Hepatocyte (in vitro differentiated cells): ENCODE measurements at regions not wholly inside any gene's neighbourhood (a gene's known extent, or its start where the extent isn't known, plus 50 kb on each side); places are given as distances from the start of the nearest gene placed in this dataset.

ENCODE experiments used
- DNase-seq: peaks from one replicate; pipeline ENCODE4 v3.0.0-alpha.2; 2016; ENCODE audit warnings: low spot score
- H2AFZ ChIP-seq: fragments of 200-600 bp; sonication (generic); 2 replicates; pipeline ENCODE4 v1.6.0; 2016; ENCODE audit warnings: antibody characterized with exemption, mild to moderate bottlenecking
- H3K27ac ChIP-seq: fragments of 200-600 bp; sonication (generic); 2 replicates; pipeline ENCODE4 v1.5.1; 2016; ENCODE audit warnings: mild to moderate bottlenecking
- H3K27me3 ChIP-seq: fragments of 200-600 bp; sonication (generic); 2 replicates; pipeline ENCODE4 v1.6.1; 2016
- H3K36me3 ChIP-seq: fragments of 200-600 bp; sonication (generic); replicated peaks from 2 replicates; pipeline ENCODE4 v1.5.1; 2016; ENCODE audit warnings: low read depth; ENCODE audit not compliant: insufficient read depth
- H3K4me1 ChIP-seq: fragments of 200-600 bp; sonication (generic); 2 replicates; pipeline ENCODE4 v1.5.1; 2016; ENCODE audit warnings: mild to moderate bottlenecking, moderate library complexity; ENCODE audit not compliant: insufficient read depth
- H3K4me2 ChIP-seq: fragments of 200-600 bp; sonication (generic); 2 replicates; pipeline ENCODE4 v1.6.0; 2016
- H3K4me3 ChIP-seq: fragments of 200-600 bp; sonication (generic); 2 replicates; pipeline ENCODE4 v1.5.1; 2016; ENCODE audit warnings: mild to moderate bottlenecking
- H3K79me2 ChIP-seq: fragments of 200-600 bp; sonication (generic); 2 replicates; pipeline ENCODE4 v1.6.0; 2017; ENCODE audit warnings: mild to moderate bottlenecking
- H3K9me2 ChIP-seq: fragments of 200-600 bp; sonication (generic); replicated peaks from 2 replicates; pipeline ENCODE4 v1.6.0; 2017; ENCODE audit warnings: mild to moderate bottlenecking; ENCODE audit not compliant: insufficient read depth
- H3K9me3 ChIP-seq: fragments of 200-600 bp; sonication (generic); 2 replicates; pipeline ENCODE4 v1.5.1; 2016; ENCODE audit warnings: low read depth, mild to moderate bottlenecking
- H4K20me1 ChIP-seq: fragments of 200-600 bp; sonication (generic); 2 replicates; pipeline ENCODE4 v1.6.0; 2016; ENCODE audit warnings: mild to moderate bottlenecking; ENCODE audit not compliant: insufficient read depth, poor library complexity, severe bottlenecking
- EZH2 ChIP-seq: fragments of 200-600 bp; sonication (generic); IDR thresholded peaks from 2 replicates; pipeline ENCODE4 v1.6.1; 2016; ENCODE audit warnings: antibody characterized with exemption, mild to moderate bottlenecking, borderline replicate concordance
- EZH2phosphoT487 ChIP-seq: fragments of 200-600 bp; sonication (generic); IDR thresholded peaks from one replicate; pipeline ENCODE4 v1.6.1; 2018; ENCODE audit warnings: antibody characterized with exemption, mild to moderate bottlenecking, low read depth, moderate library complexity; ENCODE audit not compliant: unreplicated experiment, severe bottlenecking
- WGBS: methylation state at CpG from one replicate; pipeline ENCODE4 v1.1.6; 2016; ENCODE audit warnings: low lambda C conversion rate; ENCODE audit errors: missing lambda C conversion rate; 5-methylcytosine and 5-hydroxymethylcytosine counted together
- TF ChIP-seq, protein P1 (sequence below): fragments of 200-600 bp; sonication (generic); IDR thresholded peaks from 2 replicates; pipeline ENCODE4 v1.5.1; 2016; ENCODE audit warnings: antibody characterized with exemption, mild to moderate bottlenecking; ENCODE audit not compliant: poor library complexity

DNA sequence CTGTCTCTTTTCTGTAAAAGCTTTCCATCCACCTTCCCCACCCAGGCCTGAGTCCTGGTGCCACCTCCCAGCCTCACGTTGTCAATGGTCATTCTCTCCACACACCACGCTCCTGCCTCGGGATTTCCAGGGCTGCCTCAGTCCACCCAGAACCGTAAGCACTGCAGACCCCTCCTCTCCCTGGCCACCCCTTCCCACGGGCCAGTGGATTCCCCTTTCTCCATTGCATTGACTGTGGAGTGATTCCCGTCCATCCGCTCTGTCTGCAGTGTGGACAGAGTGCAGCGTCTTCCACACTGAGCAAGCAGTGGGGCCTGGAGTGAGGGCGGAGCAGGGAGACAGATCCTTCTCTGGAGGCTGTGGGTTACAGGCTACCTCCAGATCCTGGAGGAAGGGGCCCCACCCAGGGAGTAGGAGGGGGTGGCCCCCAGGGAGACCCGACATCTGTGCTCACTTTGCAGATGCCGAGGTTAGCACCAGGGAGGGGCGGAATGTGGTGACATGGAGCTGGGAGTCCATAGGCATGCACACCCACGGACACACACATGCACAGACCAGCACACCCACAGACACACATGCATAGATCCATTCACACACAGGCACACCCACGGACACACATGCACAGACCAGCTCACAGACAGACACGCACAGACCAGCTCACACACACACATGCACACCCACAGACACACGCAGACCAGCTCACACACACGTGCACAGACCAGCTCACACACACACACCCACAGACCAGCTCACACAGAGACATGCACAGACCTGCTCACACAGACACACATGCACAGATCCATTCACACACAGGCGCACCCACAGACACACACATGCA, 109.6 kb upstream of the B3GAT1 start:
- no peaks in the 10 kb centered on the region for H3K27me3 ChIP-seq
- no peaks in the 10 kb centered on the region for H3K9me2 ChIP-seq
- no peak overlapping the region for H3K27ac ChIP-seq
- H3K79me2 ChIP-seq = no peaks in the 10 kb centered on the region
- WGBS = 88% methylated on average over 17 of the region's 18 CpGs
- H4K20me1 ChIP-seq = no peaks in the 10 kb centered on the region
- no peaks in the 10 kb centered on the region for H3K4me1 ChIP-seq
- no peaks in the 10 kb centered on the region for H3K9me3 ChIP-seq
- H3K4me3 ChIP-seq = no peak overlapping the region
- TF ChIP-seq EZH2 (no peak), EZH2phosphoT487 (no peak)
- TF ChIP-seq, protein P1, sequence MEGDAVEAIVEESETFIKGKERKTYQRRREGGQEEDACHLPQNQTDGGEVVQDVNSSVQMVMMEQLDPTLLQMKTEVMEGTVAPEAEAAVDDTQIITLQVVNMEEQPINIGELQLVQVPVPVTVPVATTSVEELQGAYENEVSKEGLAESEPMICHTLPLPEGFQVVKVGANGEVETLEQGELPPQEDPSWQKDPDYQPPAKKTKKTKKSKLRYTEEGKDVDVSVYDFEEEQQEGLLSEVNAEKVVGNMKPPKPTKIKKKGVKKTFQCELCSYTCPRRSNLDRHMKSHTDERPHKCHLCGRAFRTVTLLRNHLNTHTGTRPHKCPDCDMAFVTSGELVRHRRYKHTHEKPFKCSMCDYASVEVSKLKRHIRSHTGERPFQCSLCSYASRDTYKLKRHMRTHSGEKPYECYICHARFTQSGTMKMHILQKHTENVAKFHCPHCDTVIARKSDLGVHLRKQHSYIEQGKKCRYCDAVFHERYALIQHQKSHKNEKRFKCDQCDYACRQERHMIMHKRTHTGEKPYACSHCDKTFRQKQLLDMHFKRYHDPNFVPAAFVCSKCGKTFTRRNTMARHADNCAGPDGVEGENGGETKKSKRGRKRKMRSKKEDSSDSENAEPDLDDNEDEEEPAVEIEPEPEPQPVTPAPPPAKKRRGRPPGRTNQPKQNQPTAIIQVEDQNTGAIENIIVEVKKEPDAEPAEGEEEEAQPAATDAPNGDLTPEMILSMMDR = no peak
- H2AFZ ChIP-seq = no peak overlapping the region
- H3K4me2 ChIP-seq = no peak overlapping the region
- DNase-seq = no peak
- H3K36me3 ChIP-seq = no peaks in the 10 kb centered on the region

DNA sequence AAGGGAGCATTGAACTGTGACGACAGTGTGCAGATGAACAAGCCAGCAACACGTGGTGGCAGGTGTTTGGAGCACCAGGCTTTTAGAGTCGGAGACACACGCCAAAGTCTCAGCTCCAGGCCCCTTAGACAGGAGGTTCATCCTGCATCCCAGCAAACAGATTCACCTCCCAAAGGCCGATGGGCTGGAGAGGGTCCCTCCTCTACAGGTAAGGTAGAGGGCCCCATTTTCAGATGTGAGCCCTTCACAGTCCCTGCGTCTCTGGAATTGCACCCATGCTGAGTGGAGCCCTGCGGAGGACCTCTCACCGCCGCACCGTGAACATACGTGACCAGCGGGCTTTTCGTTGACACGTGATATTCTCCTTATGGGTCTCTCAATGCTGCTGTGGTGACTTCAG, 109.0 kb upstream of the B3GAT1 start:
- no peak overlapping the region for H3K27ac ChIP-seq
- H3K4me1 ChIP-seq = no peaks in the 10 kb centered on the region
- 93% methylated on average over 14 of the region's 14 CpGs for WGBS
- no peaks in the 10 kb centered on the region for H3K9me3 ChIP-seq
- H3K4me2 ChIP-seq = no peak overlapping the region
- TF ChIP-seq, protein P1 = no peak
- TF ChIP-seq EZH2 (no peak), EZH2phosphoT487 (no peak)
- no peaks in the 10 kb centered on the region for H3K36me3 ChIP-seq
- DNase-seq = no peak
- H4K20me1 ChIP-seq = no peaks in the 10 kb centered on the region
- no peak overlapping the region for H2AFZ ChIP-seq
- no peaks in the 10 kb centered on the region for H3K27me3 ChIP-seq
- H3K79me2 ChIP-seq = no peaks in the 10 kb centered on the region
- H3K9me2 ChIP-seq = no peaks in the 10 kb centered on the region
- H3K4me3 ChIP-seq = no peak overlapping the region

DNA sequence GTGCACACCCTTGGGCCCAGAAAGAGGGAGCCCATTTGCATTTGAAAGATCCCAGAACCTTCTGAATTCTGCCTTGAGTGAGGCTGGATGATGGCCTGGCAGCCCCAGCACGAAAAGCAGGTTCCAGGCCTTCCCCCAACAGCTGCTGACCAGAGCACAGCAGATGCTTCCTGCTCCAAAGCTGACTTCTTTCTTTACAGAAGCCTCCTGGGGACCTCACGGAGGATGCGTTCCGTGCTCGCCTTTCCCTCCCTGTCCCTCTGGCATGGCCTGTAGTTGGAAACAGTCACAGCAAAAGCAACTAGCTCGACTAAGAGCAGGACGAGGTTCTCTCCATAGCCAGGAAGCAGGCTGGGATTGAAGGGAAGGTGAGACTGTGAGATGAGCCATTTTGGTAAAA, 107.7 kb upstream of the B3GAT1 start:
- no peak overlapping the region for H3K27ac ChIP-seq
- H3K79me2 ChIP-seq = no peaks in the 10 kb centered on the region
- H3K4me1 ChIP-seq = no peaks in the 10 kb centered on the region
- H4K20me1 ChIP-seq = no peaks in the 10 kb centered on the region
- H3K36me3 ChIP-seq = no peaks in the 10 kb centered on the region
- H2AFZ ChIP-seq = no peak overlapping the region
- 74% methylated on average over 7 of the region's 7 CpGs for WGBS
- H3K9me2 ChIP-seq = no peaks in the 10 kb centered on the region
- H3K4me2 ChIP-seq = no peak overlapping the region
- TF ChIP-seq, protein P1 = no peak
- TF ChIP-seq EZH2phosphoT487 (no peak), EZH2 (no peak)
- no peaks in the 10 kb centered on the region for H3K27me3 ChIP-seq
- no peak for DNase-seq
- no peaks in the 10 kb centered on the region for H3K9me3 ChIP-seq
- H3K4me3 ChIP-seq = no peak overlapping the region
